ENCODE measurements at regions not wholly inside any gene's neighbourhood (a gene's known extent, or its start where the extent isn't known, plus 50 kb on each side); places are given as distances from the start of the nearest gene placed in this dataset.

DNA sequence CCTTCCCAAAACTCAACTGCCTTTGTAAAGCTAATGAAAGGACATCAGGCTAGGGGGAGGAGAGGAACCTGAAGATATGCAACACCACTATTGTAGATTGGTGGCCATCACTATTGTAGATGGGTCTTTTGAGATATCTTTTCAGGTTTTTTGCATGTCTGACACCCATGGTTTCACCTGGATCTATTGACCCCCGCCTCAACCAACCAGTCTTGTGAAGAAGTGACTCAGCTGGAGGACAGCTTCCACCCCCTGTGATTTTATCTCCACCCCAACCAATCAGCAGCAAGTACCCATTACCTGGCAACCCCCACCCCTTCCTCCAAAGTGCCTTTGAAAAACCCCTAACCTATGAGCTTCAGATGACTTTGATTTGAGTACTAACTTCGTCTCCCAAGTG lies 382.6 kb upstream of the GOT2 start:
- TF ChIP-seq REST (IDR thresholded peaks at IDR 0.05; ENCODE audit: insufficient read depth in 1 of 2, low read depth in 2 of 2, low read length in 2 of 2) = no peak
- TF ChIP-seq POLR2AphosphoS5 (IDR thresholded peaks at IDR 0.05; ENCODE audit: low read depth, low read length) = no peak
- TF ChIP-seq TAF1 (IDR thresholded peaks at IDR 0.05; ENCODE audit: borderline replicate concordance, insufficient read depth, low read length) = no peak
- no peak for TF ChIP-seq SIN3A (IDR thresholded peaks at IDR 0.05; ENCODE audit: borderline replicate concordance, insufficient read depth, low read length)

Measured in PFSK-1 (cell line).